Adipocyte (in vitro differentiated cells): ENCODE measurements at regions not wholly inside any gene's neighbourhood (a gene's known extent, or its start where the extent isn't known, plus 50 kb on each side); places are given as distances from the start of the nearest gene placed in this dataset.

Experiments
- DNase-seq: peaks from one replicate; pipeline ENCODE4 v3.0.0-alpha.2; 2015; ENCODE audit warnings: low read depth
- H3K27me3 ChIP-seq: replicated peaks from 2 replicates; pipeline ENCODE4 v1.7.0; 2013; ENCODE audit warnings: mild to moderate bottlenecking, low read length, moderate library complexity; ENCODE audit not compliant: control insufficient read depth, insufficient read depth
- H3K36me3 ChIP-seq: 2 replicates; pipeline ENCODE4 v1.7.0; 2013; ENCODE audit warnings: low read length, mild to moderate bottlenecking, moderate library complexity; ENCODE audit not compliant: control insufficient read depth, insufficient read depth, severe bottlenecking
- H3K4me1 ChIP-seq: 2 replicates; pipeline ENCODE4 v1.7.0; 2013; ENCODE audit warnings: mild to moderate bottlenecking, low read length, moderate library complexity; ENCODE audit not compliant: control insufficient read depth, insufficient read depth
- H3K4me3 ChIP-seq: 2 replicates; pipeline ENCODE4 v1.7.0; 2013; ENCODE audit warnings: mild to moderate bottlenecking, low read length, moderate library complexity
- H3K9ac ChIP-seq: 2 replicates; pipeline ENCODE4 v1.7.0; 2013; ENCODE audit warnings: mild to moderate bottlenecking, low read length, moderate library complexity
- H3K9me3 ChIP-seq: 2 replicates; pipeline ENCODE4 v1.7.0; 2013; ENCODE audit warnings: mild to moderate bottlenecking, low read length, moderate library complexity; ENCODE audit not compliant: control insufficient read depth

DNA sequence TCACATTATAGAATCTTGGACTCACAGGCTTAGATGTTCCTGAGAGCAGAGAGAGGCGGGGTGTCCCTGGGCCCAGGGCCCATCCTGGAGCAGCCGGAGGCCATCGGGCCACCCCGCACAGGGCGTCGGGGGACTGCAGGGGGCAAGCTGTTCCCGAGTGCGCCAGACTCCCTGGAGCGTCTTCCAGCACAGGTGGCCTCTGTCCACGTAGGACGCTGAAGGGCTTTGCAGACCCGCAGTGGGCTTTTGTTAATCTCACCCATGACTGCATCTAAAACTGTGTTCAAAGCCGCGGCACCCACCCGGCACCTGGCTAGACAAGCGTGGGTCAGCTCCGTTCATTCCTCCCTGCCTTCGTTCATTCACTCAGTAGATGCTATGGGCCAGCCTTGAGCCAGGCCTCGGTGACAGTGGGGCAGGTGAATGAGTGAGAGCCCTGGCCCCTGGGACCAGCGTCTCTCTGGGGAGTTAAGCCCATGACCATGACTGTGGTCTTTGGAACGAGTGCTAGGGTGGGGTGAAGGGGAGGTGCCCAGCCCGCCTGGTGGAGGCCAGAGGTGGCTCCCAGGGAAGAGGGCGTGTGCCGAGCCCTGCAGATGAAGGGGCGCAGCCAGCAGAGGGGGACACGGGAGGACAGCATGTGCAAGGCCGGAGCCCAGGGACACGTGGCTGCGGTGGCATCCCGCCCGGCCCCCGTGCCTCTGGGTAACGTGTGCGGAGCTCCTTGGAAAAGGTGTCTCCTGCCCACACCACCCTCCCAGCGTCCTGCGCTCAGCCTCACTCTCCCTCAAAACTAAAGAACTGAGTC is 98.3 kb downstream of the HMX1 start:
- peaks cover 7% of the 10 kb centered on the region for H3K27me3 ChIP-seq
- no peak overlapping the region for H3K4me3 ChIP-seq
- H3K36me3 ChIP-seq, result no peaks in the 10 kb centered on the region
- H3K9ac ChIP-seq, result no peak overlapping the region
- H3K9me3 ChIP-seq, result no peaks in the 10 kb centered on the region
- H3K4me1 ChIP-seq, result no peaks in the 10 kb centered on the region
- DNase-seq, result no peak

DNA sequence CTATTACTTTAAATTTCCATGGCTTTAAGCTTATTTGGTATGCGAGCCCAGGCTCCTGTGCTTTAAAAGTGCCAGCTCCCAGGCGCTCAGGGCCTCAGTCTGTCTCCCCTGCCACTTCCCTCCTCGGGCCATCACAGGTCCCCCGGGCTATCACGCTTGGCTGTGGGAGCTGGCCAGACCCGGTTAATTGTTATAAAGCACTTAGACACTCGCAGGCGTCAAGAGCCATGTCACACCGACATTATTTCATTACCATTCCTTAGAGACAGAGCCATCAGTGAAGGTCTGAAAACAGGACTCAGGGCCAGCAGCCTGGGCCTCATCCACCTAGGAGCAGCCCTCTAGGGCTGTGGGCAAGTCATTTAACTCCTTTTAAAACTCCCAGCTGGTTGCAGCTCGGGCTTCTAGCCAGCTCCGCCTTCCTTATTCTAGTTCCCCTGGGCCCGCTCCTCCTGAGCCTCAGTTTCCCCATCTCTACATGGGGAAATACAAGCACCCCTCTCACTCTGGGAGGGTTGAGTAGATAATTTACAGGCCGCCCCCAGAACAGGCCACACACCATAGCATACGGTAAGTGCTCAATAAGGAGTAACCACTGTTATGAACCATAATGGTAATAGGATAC is 99.0 kb downstream of the HMX1 start:
- Histone ChIP-seq H3K36me3 (no peaks in the 10 kb centered on the region), H3K4me1 (no peaks in the 10 kb centered on the region), H3K27me3 (peaks cover 7% of the 10 kb centered on the region), H3K9ac (no peak overlapping the region), H3K9me3 (no peaks in the 10 kb centered on the region), H3K4me3 (no peak overlapping the region)
- no peak for DNase-seq

GRCh38 chr4:8771666-8772065 is 100.0 kb downstream of the HMX1 start:
- H3K9me3 ChIP-seq, result no peaks in the 10 kb centered on the region
- no peak overlapping the region for H3K9ac ChIP-seq
- H3K4me1 ChIP-seq, result no peaks in the 10 kb centered on the region
- H3K27me3 ChIP-seq, result peaks cover 7% of the 10 kb centered on the region
- H3K4me3 ChIP-seq, result no peak overlapping the region
- no peak for DNase-seq
- H3K36me3 ChIP-seq, result no peaks in the 10 kb centered on the region

GRCh38 chr4:8771258-8771590 is 100.4 kb downstream of the HMX1 start:
- H3K36me3 ChIP-seq, result no peaks in the 10 kb centered on the region
- no peak for DNase-seq
- H3K27me3 ChIP-seq, result peaks cover 7% of the 10 kb centered on the region
- H3K4me3 ChIP-seq, result no peak overlapping the region
- no peaks in the 10 kb centered on the region for H3K9me3 ChIP-seq
- no peaks in the 10 kb centered on the region for H3K4me1 ChIP-seq
- H3K9ac ChIP-seq, result no peak overlapping the region

- no peak for DNase-seq
- H3K4me1 ChIP-seq, result no peaks in the 10 kb centered on the region
- no peaks in the 10 kb centered on the region for H3K9me3 ChIP-seq
- H3K9ac ChIP-seq, result no peak overlapping the region
- H3K36me3 ChIP-seq, result no peaks in the 10 kb centered on the region
- peaks cover 7% of the 10 kb centered on the region for H3K27me3 ChIP-seq
- H3K4me3 ChIP-seq, result no peak overlapping the region
These were observed 101.0 kb downstream of the HMX1 start for GRCh38 chr4:8770518-8771257.

GRCh38 chr4:8769645-8770517 is 101.8 kb downstream of the HMX1 start:
- Histone ChIP-seq H3K27me3 (peaks cover 9% of the 10 kb centered on the region), H3K4me3 (no peak overlapping the region), H3K9me3 (no peaks in the 10 kb centered on the region), H3K4me1 (no peaks in the 10 kb centered on the region), H3K36me3 (no peaks in the 10 kb centered on the region), H3K9ac (no peak overlapping the region)
- no peak for DNase-seq

- H3K9me3 ChIP-seq, result no peaks in the 10 kb centered on the region
- no peak overlapping the region for H3K9ac ChIP-seq
- DNase-seq, result no peak
- no peak overlapping the region for H3K4me3 ChIP-seq
- H3K4me1 ChIP-seq, result no peaks in the 10 kb centered on the region
- no peaks in the 10 kb centered on the region for H3K36me3 ChIP-seq
- H3K27me3 ChIP-seq, result peaks cover 9% of the 10 kb centered on the region
These were observed 103.2 kb downstream of the HMX1 start for GRCh38 chr4:8768357-8768999.

- no peaks in the 10 kb centered on the region for H3K4me1 ChIP-seq
- no peaks in the 10 kb centered on the region for H3K36me3 ChIP-seq
- H3K9me3 ChIP-seq, result no peaks in the 10 kb centered on the region
- H3K9ac ChIP-seq, result no peak overlapping the region
- H3K27me3 ChIP-seq, result peaks cover 13% of the 10 kb centered on the region
- H3K4me3 ChIP-seq, result no peak overlapping the region
- DNase-seq, result no peak
These were observed 105.0 kb downstream of the HMX1 start for GRCh38 chr4:8766610-8767009.

- no peaks in the 10 kb centered on the region for H3K36me3 ChIP-seq
- H3K4me3 ChIP-seq, result no peak overlapping the region
- H3K27me3 ChIP-seq, result peaks cover 10% of the 10 kb centered on the region
- DNase-seq, result no peak
- H3K9me3 ChIP-seq, result no peaks in the 10 kb centered on the region
- H3K4me1 ChIP-seq, result no peaks in the 10 kb centered on the region
- H3K9ac ChIP-seq, result no peak overlapping the region
These were observed 105.7 kb downstream of the HMX1 start for GRCh38 chr4:8765631-8766590.

DNA sequence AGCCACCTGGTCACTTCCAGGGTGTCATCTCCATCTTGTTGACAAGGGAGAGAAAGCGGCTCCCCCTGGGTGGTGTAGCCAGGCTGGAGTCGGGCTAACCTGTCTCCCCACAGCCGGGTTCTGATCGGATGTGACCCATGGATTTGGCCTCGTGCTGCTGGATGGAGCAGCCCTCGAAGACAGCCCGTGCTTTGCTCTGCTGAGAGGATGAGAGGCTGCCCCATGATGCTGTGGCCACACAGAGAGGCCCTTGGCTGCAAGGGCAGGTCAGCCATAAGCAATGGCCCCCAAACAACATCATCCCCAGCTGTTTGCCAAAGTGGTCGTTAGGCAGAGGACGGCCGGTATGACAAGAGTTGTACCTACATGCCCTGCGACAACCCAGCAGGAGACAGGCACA is 106.6 kb downstream of the HMX1 start:
- DNase-seq, result no peak
- no peak overlapping the region for H3K4me3 ChIP-seq
- H3K9me3 ChIP-seq, result no peaks in the 10 kb centered on the region
- H3K9ac ChIP-seq, result no peak overlapping the region
- H3K36me3 ChIP-seq, result no peaks in the 10 kb centered on the region
- peaks cover 11% of the 10 kb centered on the region for H3K27me3 ChIP-seq
- H3K4me1 ChIP-seq, result no peaks in the 10 kb centered on the region
